H1 (cell line): ENCODE measurements at regions not wholly inside any gene's neighbourhood (a gene's known extent, or its start where the extent isn't known, plus 50 kb on each side); places are given as distances from the start of the nearest gene placed in this dataset.

Source experiments
- CTCF ChIA-PET: fragments of 300-600 bp; sonication (Branson Sonifier 250); formaldehyde crosslinking; loops from one replicate; lab custom pipeline; 2021; ENCODE audit not compliant: partially characterized antibody; lab: Charles Lee
- POLR2A ChIA-PET: fragments of 300-600 bp; sonication (Branson Sonifier 250); formaldehyde crosslinking; loops from one replicate; lab custom pipeline; 2021; ENCODE audit warnings: inconsistent platforms; ENCODE audit not compliant: partially characterized antibody; lab: Charles Lee
- DNase-seq, 2 experiments: peaks; one replicate each; pipeline versions ENCODE4 v3.0.0 to v3.0.0-alpha.2; 2010 to 2022; ENCODE audit warnings: low spot score in 2 of 2, low read depth in 1 of 2, mixed read lengths in 1 of 2
- FAIRE-seq: peaks from 2 replicates; lab custom pipeline; 2011; peaks lifted over from hg19 to GRCh38; lab: Jason Lieb, UNC
- H2AFZ ChIP-seq: 2 replicates; pipeline ENCODE4 v1.8.1; 2012; ENCODE audit warnings: low read length, inconsistent platforms
- H2AK5ac ChIP-seq: 2 replicates; pipeline ENCODE4 v1.6.1; 2013; ENCODE audit warnings: low read depth, low read length
- H2BK120ac ChIP-seq: replicated peaks from 2 replicates; pipeline ENCODE3; 2013; ENCODE audit warnings: low read depth, low read length, inconsistent platforms
- H2BK12ac ChIP-seq: 2 replicates; pipeline ENCODE4 v1.6.1; 2013; ENCODE audit warnings: low read depth, low read length
- H2BK15ac ChIP-seq: 2 replicates; pipeline ENCODE4 v1.6.1; 2013; ENCODE audit warnings: low read length
- H2BK20ac ChIP-seq: 2 replicates; pipeline ENCODE4 v1.6.1; 2013; ENCODE audit warnings: low read length
- H2BK5ac ChIP-seq: 2 replicates; pipeline ENCODE4 v1.6.1; 2013; ENCODE audit warnings: low read depth, low read length
- H3K14ac ChIP-seq: 2 replicates; pipeline ENCODE4 v1.6.1; 2013; ENCODE audit warnings: inconsistent platforms; ENCODE audit not compliant: insufficient read length
- H3K18ac ChIP-seq: 2 replicates; pipeline ENCODE4 v1.6.1; 2013; ENCODE audit warnings: low read length; ENCODE audit errors: extremely low read depth
- H3K23ac ChIP-seq: 2 replicates; pipeline ENCODE4 v1.6.1; 2013; ENCODE audit warnings: inconsistent platforms; ENCODE audit not compliant: insufficient read length
- H3K23me2 ChIP-seq: 2 replicates; pipeline ENCODE4 v1.6.1; 2013; ENCODE audit warnings: low read depth, low read length
- H3K27ac ChIP-seq: 2 replicates; pipeline ENCODE4 v1.6.1; 2011; ENCODE audit warnings: low read depth, low read length, inconsistent platforms
- H3K27me3 ChIP-seq, 4 experiments: replicated peaks in 1 of 4; 1 replicate in 1 of 4; 2 replicates in 3 of 4; pipeline versions ENCODE4 v1.6.1 to v1.8.1; 2011 to 2013; ENCODE audit warnings: low read length in 3 of 4, mild to moderate bottlenecking in 3 of 4, inconsistent platforms in 2 of 4, mixed read lengths in 2 of 4, moderate library complexity in 1 of 4; ENCODE audit not compliant: control insufficient read depth in 3 of 4, insufficient read depth in 3 of 4; ENCODE audit errors: extremely low read depth in 1 of 4
- H3K36me3 ChIP-seq, 4 experiments: 2 replicates each; pipeline versions ENCODE4 v1.6.1 to v1.8.1; 2011 to 2013; ENCODE audit warnings: mild to moderate bottlenecking in 4 of 4, low read length in 3 of 4, moderate library complexity in 2 of 4, control low read depth in 1 of 4, inconsistent platforms in 1 of 4; ENCODE audit not compliant: insufficient read depth in 4 of 4, control insufficient read depth in 2 of 4
- H3K4ac ChIP-seq: replicated peaks from 2 replicates; pipeline ENCODE3; 2013; ENCODE audit warnings: low read length, low read depth, mixed read lengths, inconsistent platforms; ENCODE audit not compliant: insufficient read length
- H3K4me1 ChIP-seq, 4 experiments: replicated peaks in 1 of 4; 1 replicate in 1 of 4; 2 replicates in 3 of 4; pipeline versions ENCODE4 v1.6.1 to v1.8.1; 2011 to 2013; ENCODE audit warnings: low read length in 3 of 4, inconsistent platforms in 2 of 4, mixed read lengths in 1 of 4; ENCODE audit not compliant: insufficient read depth in 4 of 4, control insufficient read depth in 3 of 4
- H3K4me2 ChIP-seq, 2 experiments: 2 replicates each; pipeline versions ENCODE4 v1.6.1 to v1.8.1; 2011 to 2013; ENCODE audit warnings: low read depth in 2 of 2, low read length in 2 of 2, control low read depth in 1 of 2, inconsistent platforms in 1 of 2, mild to moderate bottlenecking in 1 of 2; ENCODE audit not compliant: insufficient read depth in 1 of 2
- H3K4me3 ChIP-seq, 4 experiments: fragments of 200-600, 300-600 bp in 1 of 4; sonication (generic), shearing (Covaris generic), sonication (Bioruptor Twin) in 1 of 4; 2 replicates each; pipeline versions ENCODE4 v1.5.1 to v1.8.1; 2011 to 2016; ENCODE audit warnings: low read length in 4 of 4, low read depth in 3 of 4, control low read depth in 2 of 4, inconsistent platforms in 2 of 4, mild to moderate bottlenecking in 2 of 4, mixed read lengths in 1 of 4, moderate library complexity in 1 of 4; ENCODE audit not compliant: insufficient read depth in 2 of 4; ENCODE audit errors: extremely low read depth in 1 of 4
- H3K56ac ChIP-seq: replicated peaks from 2 replicates; pipeline ENCODE3; 2013; ENCODE audit warnings: low read depth, mild to moderate bottlenecking, mixed read lengths, low read length, inconsistent platforms; ENCODE audit not compliant: insufficient read length
- H3K79me1 ChIP-seq: 2 replicates; pipeline ENCODE4 v1.6.1; 2013; ENCODE audit warnings: low read depth, low read length, control low read depth
- H3K79me2 ChIP-seq, 2 experiments: 2 replicates each; pipeline versions ENCODE4 v1.6.1 to v1.8.1; 2012 to 2013; ENCODE audit warnings: low read length in 2 of 2, mild to moderate bottlenecking in 2 of 2, inconsistent platforms in 1 of 2; ENCODE audit not compliant: insufficient read depth in 2 of 2, control insufficient read depth in 1 of 2
- H3K9ac ChIP-seq, 4 experiments: replicated peaks in 1 of 4; 1 replicate in 1 of 4; 2 replicates in 3 of 4; pipeline versions ENCODE4 v1.6.1 to v1.8.1; 2011 to 2013; ENCODE audit warnings: low read depth in 3 of 4, low read length in 3 of 4, control low read depth in 2 of 4, mild to moderate bottlenecking in 2 of 4, moderate library complexity in 2 of 4, inconsistent platforms in 1 of 4; ENCODE audit errors: extremely low read depth in 1 of 4
- H3K9me3 ChIP-seq, 2 experiments: 2 replicates each; pipeline versions ENCODE4 v1.6.1 to v1.8.1; 2012 to 2013; ENCODE audit warnings: mild to moderate bottlenecking in 2 of 2, moderate library complexity in 2 of 2, control low read depth in 1 of 2, inconsistent platforms in 1 of 2, low read depth in 1 of 2, low read length in 1 of 2, mixed read lengths in 1 of 2; ENCODE audit not compliant: insufficient read depth in 2 of 2
- H4K20me1 ChIP-seq, 2 experiments: replicated peaks in 1 of 2; 2 replicates each; pipeline versions ENCODE3 to v1.8.1; 2011 to 2013; ENCODE audit warnings: inconsistent platforms in 2 of 2, low read length in 2 of 2, mild to moderate bottlenecking in 1 of 2; ENCODE audit not compliant: insufficient read depth in 2 of 2, control insufficient read depth in 1 of 2
- H4K5ac ChIP-seq: 2 replicates; pipeline ENCODE4 v1.6.1; 2013; ENCODE audit warnings: low read length, low read depth, mixed read lengths, inconsistent platforms; ENCODE audit not compliant: insufficient read length
- H4K8ac ChIP-seq: 2 replicates; pipeline ENCODE4 v1.8.0; 2013; ENCODE audit warnings: mild to moderate bottlenecking, moderate library complexity, low read length, inconsistent platforms; ENCODE audit not compliant: insufficient read depth; ENCODE audit errors: extremely low read depth
- H4K91ac ChIP-seq: replicated peaks from 2 replicates; pipeline ENCODE3; 2013; ENCODE audit warnings: low read length, mixed read lengths, inconsistent platforms; ENCODE audit not compliant: insufficient read length
- CBX5 ChIP-seq: fragments of 300-800, 300-1000 bp; sonication (generic); IDR thresholded peaks from 2 replicates; pipeline ENCODE4 v1.7.1; 2016; ENCODE audit warnings: antibody characterized with exemption, low read length, low read depth
- CTCF ChIP-seq, 3 experiments: IDR thresholded peaks; 1 replicate in 2 of 3; 2 replicates in 1 of 3; pipeline versions ENCODE4 v1.5.1 to v1.6.1; 2011; ENCODE audit warnings: low read length in 3 of 3, mild to moderate bottlenecking in 3 of 3, inconsistent platforms in 2 of 3, low read depth in 1 of 3, moderate library complexity in 1 of 3; ENCODE audit not compliant: insufficient read depth in 1 of 3; ENCODE audit errors: control extremely low read depth in 1 of 3
- KDM5A ChIP-seq: fragments of 200-600 bp; IDR thresholded peaks from 2 replicates; pipeline ENCODE4 v1.7.1; 2012; ENCODE audit warnings: mild to moderate bottlenecking, low read length, inconsistent platforms, mixed read lengths
- RAD21 ChIP-seq, 2 experiments: IDR thresholded peaks in 1 of 2; conservative IDR thresholded peaks in 1 of 2; 2 replicates each; pipeline ENCODE4 v1.6.1; 2011; ENCODE audit warnings: low read depth in 2 of 2, low read length in 2 of 2, improper control_type of control experiment in 1 of 2, inconsistent platforms in 1 of 2, mild to moderate bottlenecking in 1 of 2, moderate library complexity in 1 of 2
- TEAD4 ChIP-seq: IDR thresholded peaks from 2 replicates; pipeline ENCODE4 v1.6.1; 2012; ENCODE audit warnings: low read depth, low read length, inconsistent platforms, mixed read lengths
- WGBS, 2 experiments: shearing (Covaris generic) in 1 of 2; methylation state at CpG; one replicate each; pipeline versions ENCODE4 v1.1.6 to v1.1.7; 2013 to 2015; ENCODE audit warnings: low lambda C conversion rate in 2 of 2, mixed read lengths in 2 of 2, inconsistent platforms in 1 of 2, low coverage in 1 of 2, missing lambda C conversion rate in 1 of 2; ENCODE audit not compliant: insufficient replicate concordance in 2 of 2, insufficient coverage in 1 of 2, insufficient read length in 1 of 2; ENCODE audit errors: extremely low coverage in 1 of 2, missing lambda C conversion rate in 1 of 2; 5-methylcytosine and 5-hydroxymethylcytosine counted together

- H4K20me1 ChIP-seq: no peaks in the 10 kb centered on the region
- peaks cover 0 to 3% (median 0%) of the 10 kb centered on the region in 4 experiments; a peak in 1 of 7 replicates for H3K4me1 ChIP-seq
- H3K9me3 ChIP-seq: no peaks in the 10 kb centered on the region
- no peak overlapping the region for H2AK5ac ChIP-seq
- no peak overlapping the region for H3K56ac ChIP-seq
- no peak for TF ChIP-seq KDM5A
- peak; percentile 69 to 74 for TF ChIP-seq RAD21 (IDR thresholded peaks at IDR 0.05 in 1 of 2, conservative IDR thresholded peaks at IDR 0.05 in 1 of 2; ENCODE audit: low read depth in 2 of 2, low read length in 2 of 2)
- peak in 2 of 3 experiments; percentile 39 to 64; a peak in 2 of 4 replicates for TF ChIP-seq CTCF (IDR thresholded peaks at IDR 0.05; ENCODE audit: control extremely low read depth in 1 of 3, insufficient read depth in 1 of 3, low read depth in 1 of 3, low read length in 3 of 3)
- peak; percentile 74 for TF ChIP-seq TEAD4
- no peak for TF ChIP-seq CBX5
- H4K5ac ChIP-seq: no peak overlapping the region
- H4K8ac ChIP-seq: no peak overlapping the region
- 39% methylated on average over 2 of the region's 2 CpGs; no CpG with 5 or more reads in 1 of the 2 experiments for WGBS, 2 experiments
- H3K4me2 ChIP-seq: no peak overlapping the region
- POLR2A ChIA-PET: no interaction called here
- no peak overlapping the region for H2BK20ac ChIP-seq
- H2BK120ac ChIP-seq: no peak overlapping the region
- no peak overlapping the region for H2BK15ac ChIP-seq
- H3K4ac ChIP-seq: no peak overlapping the region
- H3K36me3 ChIP-seq: no peaks in the 10 kb centered on the region
- H4K91ac ChIP-seq: no peak overlapping the region
- CTCF ChIA-PET: interaction anchor here (0.5 to 1.4 kb wide), 8 partner anchors 12 to 950 kb away, joined by 3 to 5 read pairs (median 4); no protein-coding TSS in a partner anchor
- H3K27ac ChIP-seq: no peak overlapping the region
- no peak overlapping the region for H3K14ac ChIP-seq
- 0 out of 2 replicates have a peak overlapping the region, but pooled peaks have one; percentile 61 for H2AFZ ChIP-seq
- FAIRE-seq: peak; percentile 69
- no peaks in the 10 kb centered on the region for H3K79me1 ChIP-seq
- no peaks in the 10 kb centered on the region for H3K23me2 ChIP-seq
- no peak overlapping the region for H2BK12ac ChIP-seq
- no peak overlapping the region for H3K23ac ChIP-seq
- H2BK5ac ChIP-seq: no peak overlapping the region
- no peak overlapping the region for H3K9ac ChIP-seq
- H3K27me3 ChIP-seq: no peaks in the 10 kb centered on the region
- H3K79me2 ChIP-seq: no peaks in the 10 kb centered on the region
- DNase-seq: no peak
- H3K4me3 ChIP-seq: no peak overlapping the region
- H3K18ac ChIP-seq: no peak overlapping the region
Measured at GRCh38 chr9:24614070-24614469, 68.4 kb upstream of the IZUMO3 start.
